ENCODE measurements at regions not wholly inside any gene's neighbourhood (a gene's known extent, or its start where the extent isn't known, plus 50 kb on each side); places are given as distances from the start of the nearest gene placed in this dataset.

DNA sequence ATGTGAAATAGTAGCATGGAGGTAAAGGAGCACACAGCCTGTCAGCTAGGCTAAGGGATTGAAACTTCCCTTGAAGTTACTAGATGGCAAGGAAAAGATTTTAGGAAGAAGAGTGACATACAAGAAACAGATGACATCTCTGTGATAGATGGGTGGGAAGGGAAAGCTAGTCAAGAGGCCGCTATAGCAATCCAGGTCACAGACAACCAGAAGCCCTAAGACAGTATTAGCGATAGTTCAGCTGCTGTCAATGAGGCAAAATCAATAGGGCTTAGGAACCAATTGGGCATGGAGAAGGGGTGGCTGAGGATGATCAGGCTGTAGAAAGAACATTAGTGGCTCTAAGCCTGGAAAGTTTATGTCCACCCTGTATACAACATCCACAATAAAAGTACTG is 111.1 kb downstream of the GLUL start:
- no peak for DNase-seq
- Histone ChIP-seq H3K27me3 (replicated peaks; ENCODE audit: control insufficient read depth, insufficient read depth, low read length, poor library complexity, severe bottlenecking) (no peaks in the 10 kb centered on the region), H3K9me3 (ENCODE audit: control insufficient read depth, low read length) (no peaks in the 10 kb centered on the region), H3K27ac (ENCODE audit: insufficient read depth, low read length, poor library complexity, severe bottlenecking) (no peak overlapping the region), H3K36me3 (ENCODE audit: control insufficient read depth, insufficient read depth, low read length) (no peaks in the 10 kb centered on the region), H3K4me1 (ENCODE audit: control insufficient read depth, insufficient read depth, low read length, poor library complexity, severe bottlenecking) (no peaks in the 10 kb centered on the region), H3K4me3 (ENCODE audit: insufficient read depth, low read depth, low read length, poor library complexity, severe bottlenecking) (no peak overlapping the region)

DNA sequence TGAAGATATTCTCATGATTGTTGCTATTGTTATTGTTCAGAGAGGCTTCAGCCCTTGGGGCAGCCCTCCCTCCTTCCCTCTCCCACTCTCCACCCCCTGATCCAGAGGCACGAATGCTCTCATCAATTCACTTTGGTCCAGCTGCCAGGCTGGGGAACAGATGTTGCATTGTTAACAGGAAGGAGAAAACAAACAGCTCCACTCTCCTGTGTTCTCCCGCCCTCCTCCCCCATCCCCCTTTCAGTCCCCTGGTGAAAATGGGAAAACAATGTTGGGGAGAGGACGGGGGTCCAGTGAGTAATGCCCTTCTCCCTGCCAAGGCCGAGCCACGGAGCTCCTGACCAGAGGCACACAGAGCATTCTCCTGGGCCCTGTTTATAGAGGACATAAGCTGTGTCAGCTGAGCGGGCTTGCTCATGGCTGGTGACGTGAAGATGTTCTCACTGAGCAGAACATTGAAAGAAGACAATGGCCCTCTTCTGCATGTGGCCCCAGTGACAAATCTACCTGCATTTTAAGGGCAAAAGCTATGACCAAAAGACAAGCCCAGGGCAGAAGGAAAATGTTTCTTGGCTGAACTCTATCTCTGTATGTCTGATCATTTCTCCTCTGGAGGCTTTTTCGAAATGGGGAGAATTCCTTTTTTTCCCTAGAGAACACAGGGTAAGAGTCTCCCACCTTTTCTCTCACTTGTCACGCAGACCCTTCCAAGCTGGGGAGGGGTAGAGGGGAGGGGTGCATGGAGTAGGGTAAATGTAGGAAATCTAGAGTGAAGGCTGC is 111.7 kb downstream of the GLUL start:
- Histone ChIP-seq H3K4me1 (ENCODE audit: control insufficient read depth, insufficient read depth, low read length, poor library complexity, severe bottlenecking) (no peaks in the 10 kb centered on the region), H3K27me3 (replicated peaks; ENCODE audit: control insufficient read depth, insufficient read depth, low read length, poor library complexity, severe bottlenecking) (no peaks in the 10 kb centered on the region), H3K9me3 (ENCODE audit: control insufficient read depth, low read length) (no peaks in the 10 kb centered on the region), H3K4me3 (ENCODE audit: insufficient read depth, low read depth, low read length, poor library complexity, severe bottlenecking) (no peak overlapping the region), H3K27ac (ENCODE audit: insufficient read depth, low read length, poor library complexity, severe bottlenecking) (no peak overlapping the region), H3K36me3 (ENCODE audit: control insufficient read depth, insufficient read depth, low read length) (no peaks in the 10 kb centered on the region)
- DNase-seq: no peak

DNA sequence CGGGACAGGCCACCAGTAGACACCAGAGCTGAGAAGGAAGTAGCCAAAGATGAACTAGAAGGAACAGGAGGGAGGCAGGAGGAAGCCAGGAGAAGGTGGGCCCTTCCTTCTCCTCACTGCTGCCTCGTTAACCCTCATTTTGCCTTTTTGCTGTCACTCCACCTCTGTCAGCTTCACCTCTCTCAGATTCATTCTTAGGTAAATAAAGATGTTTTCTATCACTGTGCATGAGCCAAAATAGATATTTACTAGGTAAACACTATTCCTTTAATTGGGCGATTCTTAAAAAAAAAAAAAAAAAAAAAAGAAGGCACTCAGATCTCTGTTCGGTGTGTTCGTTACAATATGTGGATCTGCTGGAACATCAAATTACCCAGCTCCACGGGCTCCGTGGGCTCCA is 112.3 kb downstream of the GLUL start:
- H3K36me3 ChIP-seq (ENCODE audit: control insufficient read depth, insufficient read depth, low read length): no peaks in the 10 kb centered on the region
- no peak overlapping the region for H3K4me3 ChIP-seq (ENCODE audit: insufficient read depth, low read depth, low read length, poor library complexity, severe bottlenecking)
- H3K27ac ChIP-seq (ENCODE audit: insufficient read depth, low read length, poor library complexity, severe bottlenecking): no peak overlapping the region
- DNase-seq: no peak
- H3K9me3 ChIP-seq (ENCODE audit: control insufficient read depth, low read length): no peaks in the 10 kb centered on the region
- no peaks in the 10 kb centered on the region for H3K4me1 ChIP-seq (ENCODE audit: control insufficient read depth, insufficient read depth, low read length, poor library complexity, severe bottlenecking)
- no peaks in the 10 kb centered on the region for H3K27me3 ChIP-seq (replicated peaks; ENCODE audit: control insufficient read depth, insufficient read depth, low read length, poor library complexity, severe bottlenecking)

DNA sequence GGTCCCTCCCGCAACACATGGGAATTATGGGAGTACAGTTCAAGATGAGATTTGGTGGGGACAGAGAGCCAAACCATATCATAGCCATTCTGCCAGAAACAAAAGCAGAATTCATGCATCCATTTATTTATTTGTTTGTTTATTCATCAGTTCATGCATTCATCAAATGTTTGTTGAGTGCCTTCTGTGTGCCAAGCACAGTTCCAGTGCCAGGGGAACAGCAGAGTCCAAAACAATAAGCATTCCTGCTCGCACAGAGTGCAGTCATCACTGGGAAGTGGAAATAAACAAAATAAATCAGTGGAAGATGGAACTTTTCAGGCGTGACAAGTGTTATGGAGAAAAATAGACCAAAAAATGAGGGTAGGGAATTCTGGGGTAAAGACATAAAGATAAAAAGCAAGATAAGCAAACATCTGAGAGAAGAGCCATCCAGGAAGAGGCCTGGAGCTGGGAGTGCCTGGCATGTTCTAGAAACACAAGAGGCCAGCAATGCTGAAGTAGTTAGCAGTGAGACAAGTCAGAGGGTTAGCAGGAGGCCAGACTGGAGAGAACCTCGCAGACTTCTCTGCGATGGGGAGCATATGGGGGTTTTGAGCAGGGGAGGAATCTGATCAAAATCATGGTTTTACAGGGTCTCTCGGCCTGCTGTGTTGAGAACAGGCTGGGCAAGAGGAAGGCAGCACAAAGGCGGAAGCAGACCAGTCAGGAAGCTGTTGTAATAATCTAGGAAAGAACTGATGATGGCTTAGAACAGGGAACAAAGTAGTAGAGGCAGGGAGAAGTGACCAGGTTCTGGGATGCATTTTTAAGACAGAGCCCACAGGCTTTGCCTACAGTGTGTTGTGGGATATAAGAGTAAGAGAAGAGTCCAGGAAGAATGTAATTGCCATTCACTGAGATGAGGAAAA is 113.2 kb downstream of the GLUL start:
- Histone ChIP-seq H3K27ac (ENCODE audit: insufficient read depth, low read length, poor library complexity, severe bottlenecking) (no peak overlapping the region), H3K4me3 (ENCODE audit: insufficient read depth, low read depth, low read length, poor library complexity, severe bottlenecking) (no peak overlapping the region), H3K9me3 (ENCODE audit: control insufficient read depth, low read length) (no peaks in the 10 kb centered on the region), H3K4me1 (ENCODE audit: control insufficient read depth, insufficient read depth, low read length, poor library complexity, severe bottlenecking) (no peaks in the 10 kb centered on the region), H3K36me3 (ENCODE audit: control insufficient read depth, insufficient read depth, low read length) (no peaks in the 10 kb centered on the region), H3K27me3 (replicated peaks; ENCODE audit: control insufficient read depth, insufficient read depth, low read length, poor library complexity, severe bottlenecking) (no peaks in the 10 kb centered on the region)
- DNase-seq: no peak

GRCh38 chr1:182275271-182275670 is 116.3 kb downstream of the GLUL start:
- Histone ChIP-seq H3K4me3 (ENCODE audit: insufficient read depth, low read depth, low read length, poor library complexity, severe bottlenecking) (no peak overlapping the region), H3K9me3 (ENCODE audit: control insufficient read depth, low read length) (no peaks in the 10 kb centered on the region), H3K27ac (ENCODE audit: insufficient read depth, low read length, poor library complexity, severe bottlenecking) (no peak overlapping the region), H3K4me1 (ENCODE audit: control insufficient read depth, insufficient read depth, low read length, poor library complexity, severe bottlenecking) (no peaks in the 10 kb centered on the region), H3K36me3 (ENCODE audit: control insufficient read depth, insufficient read depth, low read length) (no peaks in the 10 kb centered on the region), H3K27me3 (replicated peaks; ENCODE audit: control insufficient read depth, insufficient read depth, low read length, poor library complexity, severe bottlenecking) (no peaks in the 10 kb centered on the region)
- no peak for DNase-seq

GRCh38 chr1:182274618-182275017 is 117.0 kb downstream of the GLUL start:
- Histone ChIP-seq H3K4me3 (ENCODE audit: insufficient read depth, low read depth, low read length, poor library complexity, severe bottlenecking) (no peak overlapping the region), H3K27ac (ENCODE audit: insufficient read depth, low read length, poor library complexity, severe bottlenecking) (no peak overlapping the region), H3K27me3 (replicated peaks; ENCODE audit: control insufficient read depth, insufficient read depth, low read length, poor library complexity, severe bottlenecking) (no peaks in the 10 kb centered on the region), H3K4me1 (ENCODE audit: control insufficient read depth, insufficient read depth, low read length, poor library complexity, severe bottlenecking) (no peaks in the 10 kb centered on the region), H3K9me3 (ENCODE audit: control insufficient read depth, low read length) (no peaks in the 10 kb centered on the region), H3K36me3 (ENCODE audit: control insufficient read depth, insufficient read depth, low read length) (no peaks in the 10 kb centered on the region)
- DNase-seq: no peak

DNA sequence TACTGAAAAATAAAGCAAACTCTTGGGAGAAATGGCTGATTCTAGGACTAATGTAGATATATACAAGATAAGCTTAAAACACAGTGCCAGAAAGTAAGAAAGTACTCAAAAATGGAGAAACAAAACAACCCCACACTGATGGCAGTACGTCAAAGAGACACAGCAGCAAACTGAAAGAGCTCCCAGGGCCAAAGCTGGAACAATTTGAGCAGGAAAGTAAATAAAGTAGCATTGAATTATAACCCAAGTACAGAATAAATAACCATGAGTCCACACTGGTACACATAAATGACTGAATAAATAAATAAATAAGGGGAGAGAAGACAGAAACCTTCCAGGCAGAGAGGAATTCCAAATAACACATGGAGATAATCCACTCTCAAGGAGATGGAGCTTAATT is 120.9 kb downstream of the GLUL start:
- H3K27me3 ChIP-seq (replicated peaks; ENCODE audit: control insufficient read depth, insufficient read depth, low read length, poor library complexity, severe bottlenecking): no peaks in the 10 kb centered on the region
- DNase-seq: no peak

GRCh38 chr1:182269097-182269496 is 122.5 kb downstream of the GLUL start:
- H3K27me3 ChIP-seq (replicated peaks; ENCODE audit: control insufficient read depth, insufficient read depth, low read length, poor library complexity, severe bottlenecking): no peaks in the 10 kb centered on the region
- H3K9me3 ChIP-seq (ENCODE audit: control insufficient read depth, low read length): no peaks in the 10 kb centered on the region
- no peaks in the 10 kb centered on the region for H3K4me1 ChIP-seq (ENCODE audit: control insufficient read depth, insufficient read depth, low read length, poor library complexity, severe bottlenecking)
- H3K4me3 ChIP-seq (ENCODE audit: insufficient read depth, low read depth, low read length, poor library complexity, severe bottlenecking): no peak overlapping the region
- H3K27ac ChIP-seq (ENCODE audit: insufficient read depth, low read length, poor library complexity, severe bottlenecking): no peak overlapping the region
- H3K36me3 ChIP-seq (ENCODE audit: control insufficient read depth, insufficient read depth, low read length): no peaks in the 10 kb centered on the region
- DNase-seq: no peak

More for the DNA sequence above, 120.9 kb downstream of the GLUL start:
- Histone ChIP-seq H3K36me3 (ENCODE audit: control insufficient read depth, insufficient read depth, low read length) (no peaks in the 10 kb centered on the region), H3K9me3 (ENCODE audit: control insufficient read depth, low read length) (no peaks in the 10 kb centered on the region), H3K27ac (ENCODE audit: insufficient read depth, low read length, poor library complexity, severe bottlenecking) (no peak overlapping the region), H3K4me3 (ENCODE audit: insufficient read depth, low read depth, low read length, poor library complexity, severe bottlenecking) (no peak overlapping the region), H3K4me1 (ENCODE audit: control insufficient read depth, insufficient read depth, low read length, poor library complexity, severe bottlenecking) (no peaks in the 10 kb centered on the region)

GRCh38 chr1:182268669-182269068 is 122.9 kb downstream of the GLUL start:
- Histone ChIP-seq H3K27me3 (replicated peaks; ENCODE audit: control insufficient read depth, insufficient read depth, low read length, poor library complexity, severe bottlenecking) (no peaks in the 10 kb centered on the region), H3K4me3 (ENCODE audit: insufficient read depth, low read depth, low read length, poor library complexity, severe bottlenecking) (no peak overlapping the region), H3K36me3 (ENCODE audit: control insufficient read depth, insufficient read depth, low read length) (no peaks in the 10 kb centered on the region), H3K27ac (ENCODE audit: insufficient read depth, low read length, poor library complexity, severe bottlenecking) (no peak overlapping the region), H3K9me3 (ENCODE audit: control insufficient read depth, low read length) (no peaks in the 10 kb centered on the region), H3K4me1 (ENCODE audit: control insufficient read depth, insufficient read depth, low read length, poor library complexity, severe bottlenecking) (no peaks in the 10 kb centered on the region)
- no peak for DNase-seq

GRCh38 chr1:182264185-182264584 is 127.4 kb downstream of the GLUL start:
- H3K4me1 ChIP-seq (ENCODE audit: control insufficient read depth, insufficient read depth, low read length, poor library complexity, severe bottlenecking): peaks cover 6% of the 10 kb centered on the region
- no peak overlapping the region for H3K4me3 ChIP-seq (ENCODE audit: insufficient read depth, low read depth, low read length, poor library complexity, severe bottlenecking)
- H3K36me3 ChIP-seq (ENCODE audit: control insufficient read depth, insufficient read depth, low read length): no peaks in the 10 kb centered on the region
- H3K27me3 ChIP-seq (replicated peaks; ENCODE audit: control insufficient read depth, insufficient read depth, low read length, poor library complexity, severe bottlenecking): no peaks in the 10 kb centered on the region
- DNase-seq: no peak
- no peaks in the 10 kb centered on the region for H3K9me3 ChIP-seq (ENCODE audit: control insufficient read depth, low read length)
- no peak overlapping the region for H3K27ac ChIP-seq (ENCODE audit: insufficient read depth, low read length, poor library complexity, severe bottlenecking)

All from effector memory CD4-positive, alpha-beta T cell (primary cell).